Body of pancreas (tissue), 4 donors: ENCODE measurements at regions not wholly inside any gene's neighbourhood (a gene's known extent, or its start where the extent isn't known, plus 50 kb on each side); places are given as distances from the start of the nearest gene placed in this dataset.

Source experiments
- POLR2A ChIP-seq, 3 donors: fragments of 450-650 bp; IDR thresholded peaks; one replicate each; pipeline ENCODE4 v1.6.1; 2016; ENCODE audit warnings: antibody characterized with exemption in 3 of 3, mild to moderate bottlenecking in 2 of 3
- TF ChIP-seq, protein P1 (sequence below), 7 experiments: fragments of 450-650 bp in 4 of 7; fragments of 200-600 bp in 3 of 7; sonication (generic) in 3 of 7; IDR thresholded peaks; one replicate each; pipeline ENCODE4 v1.5.1; 2016 to 2019; ENCODE audit warnings: antibody characterized with exemption in 7 of 7

- TF ChIP-seq, protein P1, sequence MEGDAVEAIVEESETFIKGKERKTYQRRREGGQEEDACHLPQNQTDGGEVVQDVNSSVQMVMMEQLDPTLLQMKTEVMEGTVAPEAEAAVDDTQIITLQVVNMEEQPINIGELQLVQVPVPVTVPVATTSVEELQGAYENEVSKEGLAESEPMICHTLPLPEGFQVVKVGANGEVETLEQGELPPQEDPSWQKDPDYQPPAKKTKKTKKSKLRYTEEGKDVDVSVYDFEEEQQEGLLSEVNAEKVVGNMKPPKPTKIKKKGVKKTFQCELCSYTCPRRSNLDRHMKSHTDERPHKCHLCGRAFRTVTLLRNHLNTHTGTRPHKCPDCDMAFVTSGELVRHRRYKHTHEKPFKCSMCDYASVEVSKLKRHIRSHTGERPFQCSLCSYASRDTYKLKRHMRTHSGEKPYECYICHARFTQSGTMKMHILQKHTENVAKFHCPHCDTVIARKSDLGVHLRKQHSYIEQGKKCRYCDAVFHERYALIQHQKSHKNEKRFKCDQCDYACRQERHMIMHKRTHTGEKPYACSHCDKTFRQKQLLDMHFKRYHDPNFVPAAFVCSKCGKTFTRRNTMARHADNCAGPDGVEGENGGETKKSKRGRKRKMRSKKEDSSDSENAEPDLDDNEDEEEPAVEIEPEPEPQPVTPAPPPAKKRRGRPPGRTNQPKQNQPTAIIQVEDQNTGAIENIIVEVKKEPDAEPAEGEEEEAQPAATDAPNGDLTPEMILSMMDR (IDR thresholded peaks at IDR 0.05): no peak
- TF ChIP-seq POLR2A (IDR thresholded peaks at IDR 0.05): no peak
These were observed 65.4 kb upstream of the FBXL4 start for GRCh38 chr6:99013145-99013544.
